Effector CD8-positive, alpha-beta T cell (primary cell): ENCODE measurements at regions not wholly inside any gene's neighbourhood (a gene's known extent, or its start where the extent isn't known, plus 50 kb on each side); places are given as distances from the start of the nearest gene placed in this dataset.
"Not testable (repeated sequence)": the region's sequence is repeated elsewhere in the genome, so short reads cannot be mapped to it uniquely, and the experiment has no call there.

Experiments
- DNase-seq: peaks from one replicate; lab custom pipeline; 2025; lab: John Stamatoyannopoulos, UW

- DNase-seq = no peak
Observed at GRCh38 chr13:50274181-50274580, 258.9 kb downstream of the KCNRG start.

- DNase-seq = no peak
Observed at GRCh38 chr13:50275392-50276063, 260.3 kb downstream of the KCNRG start.

GRCh38 chr13:50276550-50276949, 261.3 kb downstream of the KCNRG start:
- DNase-seq = no peak

GRCh38 chr13:50277127-50277526, 261.9 kb downstream of the KCNRG start:
- DNase-seq = no peak

- no peak for DNase-seq
Observed at GRCh38 chr13:50277906-50278305, 262.7 kb downstream of the KCNRG start.

- no peak for DNase-seq
Observed at GRCh38 chr13:50280441-50280937, 265.2 kb downstream of the KCNRG start.

GRCh38 chr13:50282016-50282415, 266.8 kb downstream of the KCNRG start:
- no peak for DNase-seq

- no peak for DNase-seq
Observed at GRCh38 chr13:50283017-50283416, 267.8 kb downstream of the KCNRG start.

GRCh38 chr13:50284540-50284939, 269.3 kb downstream of the KCNRG start:
- no peak for DNase-seq

GRCh38 chr13:50285283-50285682, 270.0 kb downstream of the KCNRG start:
- no peak for DNase-seq

GRCh38 chr13:50286324-50286723, 271.1 kb downstream of the KCNRG start:
- DNase-seq = no peak

- DNase-seq = no peak
Observed at GRCh38 chr13:50290186-50290585, 274.9 kb downstream of the KCNRG start.

GRCh38 chr13:50291611-50292010, 276.4 kb downstream of the KCNRG start:
- no peak for DNase-seq

GRCh38 chr13:50292081-50292480, 276.8 kb downstream of the KCNRG start:
- no peak for DNase-seq

- DNase-seq = not testable (repeated sequence)
Observed at GRCh38 chr13:50294425-50294824, 279.2 kb downstream of the KCNRG start.

GRCh38 chr13:50299546-50300249, 284.5 kb downstream of the KCNRG start:
- DNase-seq = no peak

GRCh38 chr13:50303963-50304721, 288.9 kb downstream of the KCNRG start:
- no peak for DNase-seq

GRCh38 chr13:50306156-50306555, 290.9 kb downstream of the KCNRG start:
- DNase-seq = no peak

- no peak for DNase-seq
Observed at GRCh38 chr13:50309318-50309717, 294.1 kb downstream of the KCNRG start.

- DNase-seq = no peak
Observed at GRCh38 chr13:50309882-50310594, 294.8 kb downstream of the KCNRG start.

GRCh38 chr13:50310734-50311133, 295.5 kb downstream of the KCNRG start:
- DNase-seq = no peak

GRCh38 chr13:50318887-50319286, 303.6 kb downstream of the KCNRG start:
- DNase-seq = no peak
